CD8-positive, alpha-beta memory T cell (primary cell): ENCODE measurements at regions not wholly inside any gene's neighbourhood (a gene's known extent, or its start where the extent isn't known, plus 50 kb on each side); places are given as distances from the start of the nearest gene placed in this dataset.
"Not testable (repeated sequence)": the region's sequence is repeated elsewhere in the genome, so short reads cannot be mapped to it uniquely, and the experiment has no call there.

ENCODE experiments used
- CTCF ChIA-PET: fragments of 350-600 bp; sonication (Branson Sonifier 250); formaldehyde crosslinking; loops from one replicate; lab custom pipeline; 2021; ENCODE audit warnings: antibody characterized with exemption; lab: Charles Lee
- POLR2A ChIA-PET: fragments of 350-600 bp; sonication (Branson Sonifier 250); formaldehyde crosslinking; loops from one replicate; lab custom pipeline; 2021; ENCODE audit warnings: antibody characterized with exemption; lab: Charles Lee
- DNase-seq, 5 donors: peaks; one replicate each; pipeline versions ENCODE4 v3.0.0 to v3.0.0-alpha.2; 2020 to 2022; ENCODE audit warnings: mixed read lengths in 1 of 5
- H3K27ac ChIP-seq: one replicate; pipeline ENCODE4 v1.7.0; 2013; ENCODE audit warnings: low read depth, mild to moderate bottlenecking, low read length, moderate library complexity
- H3K27me3 ChIP-seq: 2 replicates; pipeline ENCODE4 v1.7.0; 2013; ENCODE audit warnings: low read length, mild to moderate bottlenecking; ENCODE audit not compliant: insufficient read depth, poor library complexity, severe bottlenecking
- H3K36me3 ChIP-seq: 2 replicates; pipeline ENCODE4 v1.7.0; 2013; ENCODE audit warnings: mild to moderate bottlenecking, low read length, moderate library complexity; ENCODE audit not compliant: insufficient read depth
- H3K4me1 ChIP-seq: 2 replicates; pipeline ENCODE4 v1.7.0; 2013; ENCODE audit warnings: mild to moderate bottlenecking, low read length, moderate library complexity; ENCODE audit not compliant: insufficient read depth
- H3K4me3 ChIP-seq: 2 replicates; pipeline ENCODE4 v1.7.0; 2013; ENCODE audit warnings: mild to moderate bottlenecking, low read length
- H3K9me3 ChIP-seq: 2 replicates; pipeline ENCODE4 v1.7.0; 2013; ENCODE audit warnings: mild to moderate bottlenecking, low read length
- H3K27ac Mint-ChIP-seq, 8 donors: one replicate each; pipeline ENCODE4 v1.8.0; 2020 to 2021; ENCODE audit warnings: mixed read lengths in 8 of 8, mild to moderate bottlenecking in 6 of 8, inconsistent platforms in 3 of 8, moderate library complexity in 3 of 8
- H3K27me3 Mint-ChIP-seq, 2 donors: one replicate each; pipeline ENCODE4 v1.8.0; 2020 to 2021; ENCODE audit warnings: mixed read lengths in 2 of 2, mild to moderate bottlenecking in 1 of 2, moderate library complexity in 1 of 2
- H3K36me3 Mint-ChIP-seq, 3 donors: one replicate each; pipeline ENCODE4 v1.8.0; 2020 to 2021; ENCODE audit warnings: mixed read lengths in 3 of 3, inconsistent platforms in 1 of 3, mild to moderate bottlenecking in 1 of 3
- H3K4me1 Mint-ChIP-seq, 3 donors: one replicate each; pipeline ENCODE4 v1.8.0; 2020 to 2021; ENCODE audit warnings: mixed read lengths in 3 of 3, inconsistent platforms in 1 of 3, mild to moderate bottlenecking in 1 of 3
- H3K4me3 Mint-ChIP-seq, 7 donors: one replicate each; pipeline ENCODE4 v1.8.0; 2020 to 2021; ENCODE audit warnings: mixed read lengths in 7 of 7, mild to moderate bottlenecking in 6 of 7, moderate library complexity in 4 of 7, inconsistent platforms in 2 of 7
- H3K9me3 Mint-ChIP-seq, 5 donors: one replicate each; pipeline ENCODE4 v1.8.0; 2020 to 2022; ENCODE audit warnings: mixed read lengths in 5 of 5, mild to moderate bottlenecking in 3 of 5, moderate library complexity in 2 of 5, inconsistent platforms in 1 of 5

DNA sequence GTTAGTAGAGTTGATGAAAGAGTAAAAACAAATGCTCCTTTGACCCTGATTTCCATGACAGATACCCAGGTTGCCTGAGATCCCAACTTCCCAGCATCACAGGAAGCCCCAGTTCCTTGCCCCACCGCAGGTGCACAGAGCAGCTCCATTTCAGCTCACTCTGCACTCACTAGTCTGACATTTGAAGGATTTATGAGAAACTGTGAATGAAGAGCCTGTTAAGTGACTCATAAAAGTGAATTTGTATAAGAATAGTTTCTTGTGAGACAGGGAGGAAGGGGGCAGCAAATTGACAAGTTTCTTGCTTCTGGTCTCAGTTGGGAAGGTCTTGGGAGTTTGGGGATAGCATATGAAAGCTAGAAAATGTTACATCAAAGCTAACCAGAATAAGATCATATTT, 248.7 kb upstream of the ATP5MC3 start:
- no peak for DNase-seq
- H3K27ac ChIP-seq = no peak overlapping the region
- CTCF ChIA-PET = no interaction called here
- no peak overlapping the region for H3K4me3 ChIP-seq
- H3K27me3 ChIP-seq = no peaks in the 10 kb centered on the region
- Mint-ChIP-seq H3K27ac (no peak overlapping the region), H3K4me3 (no peak overlapping the region), H3K36me3 (no peaks in the 10 kb centered on the region), H3K27me3 (peaks cover 3 to 8% of the 10 kb centered on the region in 2 donors), H3K9me3 (peaks cover 3 to 10% (median 6%) of the 10 kb centered on the region in 5 donors), H3K4me1 (no peaks in the 10 kb centered on the region)
- POLR2A ChIA-PET = no interaction called here
- H3K4me1 ChIP-seq = no peaks in the 10 kb centered on the region
- no peaks in the 10 kb centered on the region for H3K9me3 ChIP-seq
- no peaks in the 10 kb centered on the region for H3K36me3 ChIP-seq

DNA sequence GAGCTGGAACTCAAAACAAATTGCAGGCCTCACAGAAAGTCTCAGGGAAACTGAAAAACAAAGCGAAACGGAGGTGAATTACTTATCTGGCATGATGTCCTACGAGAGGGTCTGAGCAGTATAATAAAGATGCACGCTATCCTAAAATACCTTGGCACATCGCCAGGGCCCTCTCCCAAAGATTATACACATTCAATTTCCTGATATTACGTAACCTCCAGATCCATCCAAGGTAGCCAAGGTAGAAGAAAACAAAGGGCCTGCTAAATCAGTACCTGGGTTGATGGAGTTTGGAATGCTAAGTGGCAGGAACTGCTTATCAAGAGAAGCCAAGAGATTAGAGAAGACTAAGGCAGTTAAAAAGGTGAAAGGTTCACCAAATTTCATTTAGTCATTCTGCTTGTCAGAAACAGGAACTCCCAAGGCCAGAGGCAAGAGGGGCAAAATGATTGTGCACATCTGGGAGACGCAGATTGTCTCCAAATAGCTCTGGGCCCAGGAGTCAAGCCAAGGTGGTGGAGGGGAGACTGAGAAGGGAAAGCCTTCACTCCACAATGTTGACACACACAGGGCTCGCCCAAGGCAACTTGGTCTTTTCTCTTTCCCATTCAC, 236.8 kb upstream of the ATP5MC3 start:
- DNase-seq = no peak
- Mint-ChIP-seq H3K27me3 (peaks cover 9 to 26% of the 10 kb centered on the region in 2 donors), H3K4me1 (no peaks in the 10 kb centered on the region), H3K9me3 (no peaks in the 10 kb centered on the region), H3K27ac (no peak overlapping the region), H3K36me3 (no peaks in the 10 kb centered on the region), H3K4me3 (no peak overlapping the region)
- ChIA-PET CTCF (no interaction called here), POLR2A (no interaction called here)
- Histone ChIP-seq H3K27me3 (no peaks in the 10 kb centered on the region), H3K36me3 (no peaks in the 10 kb centered on the region), H3K9me3 (no peaks in the 10 kb centered on the region), H3K4me1 (no peaks in the 10 kb centered on the region), H3K4me3 (no peak overlapping the region), H3K27ac (no peak overlapping the region)

DNA sequence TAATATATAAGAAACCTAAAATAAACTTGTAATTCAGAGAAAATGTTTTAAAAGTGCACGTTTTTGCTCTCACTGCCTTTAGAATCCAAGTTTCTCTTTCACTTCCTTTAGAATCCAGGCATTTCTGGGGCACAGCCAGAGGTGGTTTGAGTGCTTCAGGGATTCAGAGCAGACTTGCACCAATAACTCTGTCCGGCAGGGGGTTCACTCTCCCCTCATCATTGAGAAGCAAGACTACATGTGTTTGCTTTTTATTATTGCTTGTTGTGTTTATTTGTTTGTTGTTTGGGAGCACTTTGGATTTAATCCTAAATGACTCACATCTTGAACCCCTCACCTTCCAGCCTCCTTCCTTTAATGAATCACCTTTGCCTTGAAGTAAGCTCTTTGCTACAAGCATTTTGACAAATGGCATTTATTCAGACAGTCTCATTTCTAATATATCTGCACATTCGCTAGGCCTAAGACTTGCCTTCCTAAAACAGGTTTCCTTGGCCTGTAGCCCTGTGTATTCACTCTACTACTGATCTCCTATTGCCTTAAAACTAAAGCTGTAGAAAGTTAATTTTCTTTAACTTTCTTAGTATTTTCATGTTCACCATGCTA, 233.5 kb upstream of the ATP5MC3 start:
- Mint-ChIP-seq H3K36me3 (no peaks in the 10 kb centered on the region), H3K9me3 (no peaks in the 10 kb centered on the region), H3K4me3 (no peak overlapping the region), H3K27me3 (peaks cover 10 to 13% of the 10 kb centered on the region in 2 donors), H3K27ac (no peak overlapping the region), H3K4me1 (no peaks in the 10 kb centered on the region)
- H3K4me3 ChIP-seq = no peak overlapping the region
- H3K4me1 ChIP-seq = no peaks in the 10 kb centered on the region
- ChIA-PET POLR2A (no interaction called here), CTCF (interaction anchor here (1.2 kb wide), 1 partner anchor 683 kb away, joined by 3 read pairs; no protein-coding TSS in a partner anchor)
- no peaks in the 10 kb centered on the region for H3K9me3 ChIP-seq
- no peak overlapping the region for H3K27ac ChIP-seq
- DNase-seq = no peak
- H3K27me3 ChIP-seq = no peaks in the 10 kb centered on the region
- H3K36me3 ChIP-seq = no peaks in the 10 kb centered on the region

DNA sequence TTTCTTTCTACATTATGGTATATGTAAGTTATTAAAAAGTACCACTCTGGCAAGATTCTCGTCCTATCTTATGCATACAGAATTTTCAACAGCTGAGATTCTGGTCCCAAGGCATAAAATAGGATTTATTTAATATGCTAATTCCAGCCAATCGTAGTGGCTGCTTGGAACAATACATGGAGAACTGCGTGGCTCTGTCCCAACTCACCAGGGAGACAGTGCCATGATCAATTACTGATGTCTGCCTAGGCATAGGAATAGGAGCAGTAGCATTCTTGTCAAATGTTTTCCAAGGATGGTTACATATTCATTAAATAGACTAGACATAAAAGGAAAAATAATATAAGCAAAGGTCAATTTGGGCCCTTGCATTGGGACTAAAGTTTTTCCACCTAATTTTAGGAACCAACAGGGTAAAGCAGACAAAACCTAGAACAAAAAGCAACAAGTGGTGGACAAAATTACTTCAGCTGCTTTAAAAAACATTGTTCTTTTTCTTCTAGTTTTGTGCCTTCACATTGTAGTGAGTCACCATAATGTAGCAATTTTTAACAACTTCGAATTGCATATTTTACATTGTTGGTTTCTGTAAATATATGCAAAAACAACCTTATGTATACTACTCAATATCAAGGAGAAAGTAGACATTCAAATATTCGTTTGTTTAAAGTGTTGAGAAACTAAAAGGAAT, 232.8 kb upstream of the ATP5MC3 start:
- CTCF ChIA-PET = no interaction called here

DNA sequence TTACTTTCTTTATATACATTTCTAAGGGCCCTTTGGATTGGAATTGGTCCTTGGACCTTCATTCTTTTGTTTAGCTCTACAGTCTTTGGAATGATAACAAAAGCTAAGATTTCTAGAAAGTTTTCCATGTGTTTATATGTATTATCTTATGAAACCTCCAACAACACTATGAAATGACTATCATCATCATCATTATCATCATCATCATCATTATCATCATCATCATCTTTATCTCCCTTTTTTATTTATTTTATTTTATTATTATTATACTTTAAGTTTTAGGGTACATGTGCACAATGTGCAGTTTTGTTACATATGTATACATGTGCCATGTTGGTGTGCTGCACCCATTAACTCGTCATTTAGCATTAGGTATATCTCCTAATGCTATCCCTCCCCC, 229.4 kb upstream of the ATP5MC3 start:
- H3K9me3 Mint-ChIP-seq, H3K4me1 Mint-ChIP-seq, POLR2A ChIA-PET: not testable (repeated sequence)

More for the DNA sequence above, 232.8 kb upstream of the ATP5MC3 start:
- no peak for DNase-seq
- Mint-ChIP-seq H3K4me1 (no peaks in the 10 kb centered on the region), H3K36me3 (no peaks in the 10 kb centered on the region), H3K4me3 (no peak overlapping the region), H3K27ac (no peak overlapping the region), H3K27me3 (peaks cover 9 to 13% of the 10 kb centered on the region in 2 donors), H3K9me3 (no peaks in the 10 kb centered on the region)
- no peak overlapping the region for H3K4me3 ChIP-seq
- H3K36me3 ChIP-seq = no peaks in the 10 kb centered on the region
- no peaks in the 10 kb centered on the region for H3K4me1 ChIP-seq
- no peak overlapping the region for H3K27ac ChIP-seq
- no peaks in the 10 kb centered on the region for H3K27me3 ChIP-seq
- H3K9me3 ChIP-seq = no peaks in the 10 kb centered on the region
- POLR2A ChIA-PET = no interaction called here

DNA sequence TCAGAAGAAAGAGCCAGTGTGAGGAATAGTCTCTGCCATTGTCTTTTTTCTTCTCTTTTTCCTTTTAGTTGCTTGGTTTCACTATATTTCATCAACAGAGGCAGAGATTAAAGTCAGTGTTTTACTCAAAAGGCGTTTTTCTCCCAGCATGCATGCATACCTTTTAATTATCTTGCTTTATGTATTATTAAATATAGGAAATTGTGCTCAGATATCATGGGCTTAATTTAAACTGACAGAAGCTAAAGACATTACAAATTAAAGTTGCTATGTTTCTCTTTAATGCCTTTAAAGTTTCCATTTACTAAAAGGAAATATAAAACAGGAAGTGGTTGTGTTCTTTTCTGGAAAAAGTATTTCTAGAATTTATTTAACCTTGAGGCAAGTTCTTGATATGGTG, 223.3 kb upstream of the ATP5MC3 start:
- no peaks in the 10 kb centered on the region for H3K9me3 ChIP-seq
- Mint-ChIP-seq H3K36me3 (no peaks in the 10 kb centered on the region), H3K27me3 (peaks cover 9 to 18% of the 10 kb centered on the region in 2 donors), H3K4me1 (no peaks in the 10 kb centered on the region), H3K4me3 (no peak overlapping the region), H3K9me3 (no peaks in the 10 kb centered on the region), H3K27ac (peak overlapping the region in 1 of 8 donors; percentile 3)
- H3K27ac ChIP-seq = no peak overlapping the region
- ChIA-PET CTCF (no interaction called here), POLR2A (no interaction called here)
- no peaks in the 10 kb centered on the region for H3K36me3 ChIP-seq
- H3K4me1 ChIP-seq = no peaks in the 10 kb centered on the region
- no peak for DNase-seq
- H3K27me3 ChIP-seq = no peaks in the 10 kb centered on the region
- H3K4me3 ChIP-seq = no peak overlapping the region

More for the DNA sequence above, 229.4 kb upstream of the ATP5MC3 start:
- H3K4me3 ChIP-seq, DNase-seq, H3K27ac Mint-ChIP-seq, H3K9me3 ChIP-seq, H3K27me3 Mint-ChIP-seq, H3K36me3 Mint-ChIP-seq, H3K36me3 ChIP-seq, H3K4me1 ChIP-seq, H3K27me3 ChIP-seq, H3K4me3 Mint-ChIP-seq, H3K27ac ChIP-seq, CTCF ChIA-PET: not testable (repeated sequence)

DNA sequence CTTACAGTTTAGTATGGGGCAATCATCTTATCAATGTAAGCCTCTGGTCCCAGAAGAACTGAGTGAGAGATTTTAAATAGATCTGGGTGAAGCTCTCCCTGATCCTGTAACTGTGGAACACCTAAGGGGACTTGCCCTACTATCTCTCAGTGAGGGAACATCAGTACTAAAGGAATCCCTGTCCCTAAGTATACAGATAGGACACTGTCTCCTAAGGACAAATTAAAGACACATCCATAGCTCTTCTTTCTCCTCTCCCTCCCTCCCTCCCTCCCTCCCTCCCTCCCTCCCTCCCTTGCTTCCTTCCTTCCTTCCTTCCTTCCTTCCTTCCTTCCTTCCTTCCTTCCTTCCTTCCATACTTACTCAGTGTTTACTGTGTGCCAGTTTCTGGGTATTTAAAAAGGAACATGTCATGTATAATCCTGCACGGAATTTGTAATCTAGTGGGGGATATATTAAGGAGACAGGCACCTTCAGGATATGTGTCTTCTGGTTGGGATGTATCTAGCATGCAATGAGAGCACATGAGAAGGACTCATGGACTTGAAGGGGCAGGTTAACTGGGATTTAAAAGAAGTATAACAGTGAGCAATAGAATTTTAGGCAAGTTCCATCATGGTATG, 222.2 kb upstream of the ATP5MC3 start:
- Histone ChIP-seq H3K27ac (no peak overlapping the region), H3K27me3 (no peaks in the 10 kb centered on the region), H3K9me3 (no peaks in the 10 kb centered on the region), H3K4me1 (no peaks in the 10 kb centered on the region), H3K36me3 (no peaks in the 10 kb centered on the region), H3K4me3 (no peak overlapping the region)
- no peak overlapping the region for H3K27ac Mint-ChIP-seq
- no peak overlapping the region for H3K4me3 Mint-ChIP-seq
- H3K9me3 Mint-ChIP-seq = no peaks in the 10 kb centered on the region
- no peaks in the 10 kb centered on the region for H3K36me3 Mint-ChIP-seq
- H3K27me3 Mint-ChIP-seq = peaks cover 12 to 25% of the 10 kb centered on the region in 2 donors
- ChIA-PET POLR2A (no interaction called here), CTCF (no interaction called here)
- DNase-seq = no peak
- no peaks in the 10 kb centered on the region for H3K4me1 Mint-ChIP-seq

DNA sequence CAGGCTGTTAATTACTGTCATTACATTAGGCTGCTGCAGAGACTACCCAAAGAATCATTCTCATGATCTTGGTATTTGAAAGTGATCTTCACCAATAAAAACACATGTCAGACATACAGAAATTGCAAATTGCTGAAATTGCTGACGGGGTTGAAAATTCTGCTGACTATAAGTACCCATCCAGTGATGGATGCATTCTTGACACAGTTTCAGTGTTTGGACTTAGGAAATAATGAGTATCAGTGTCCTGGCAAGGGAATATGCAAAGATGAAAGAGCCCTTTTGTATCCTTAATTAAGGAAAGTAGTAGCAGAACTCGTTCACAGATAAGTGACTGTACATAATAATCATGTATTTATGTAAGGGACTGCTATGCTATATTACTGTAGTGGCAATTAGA, 221.1 kb upstream of the ATP5MC3 start:
- Mint-ChIP-seq H3K9me3 (no peaks in the 10 kb centered on the region), H3K27me3 (peaks cover 13 to 25% of the 10 kb centered on the region in 2 donors), H3K27ac (no peak overlapping the region), H3K4me3 (no peak overlapping the region), H3K4me1 (no peaks in the 10 kb centered on the region), H3K36me3 (no peaks in the 10 kb centered on the region)
- H3K9me3 ChIP-seq = no peaks in the 10 kb centered on the region
- no peaks in the 10 kb centered on the region for H3K36me3 ChIP-seq
- H3K27ac ChIP-seq = no peak overlapping the region
- H3K4me3 ChIP-seq = no peak overlapping the region
- CTCF ChIA-PET = no interaction called here
- POLR2A ChIA-PET = no interaction called here
- no peak for DNase-seq
- no peaks in the 10 kb centered on the region for H3K4me1 ChIP-seq
- no peaks in the 10 kb centered on the region for H3K27me3 ChIP-seq
